GM21360 (cell line): ENCODE measurements at regions not wholly inside any gene's neighbourhood (a gene's known extent, or its start where the extent isn't known, plus 50 kb on each side); places are given as distances from the start of the nearest gene placed in this dataset.
"Not testable (repeated sequence)": the region's sequence is repeated elsewhere in the genome, so short reads cannot be mapped to it uniquely, and the experiment has no call there.

Source experiments
- ATAC-seq: cut with Tn5 transposase; IDR thresholded peaks from one replicate; pipeline ENCODE4 v1.9.1; 2021; ENCODE audit warnings: mild to moderate bottlenecking, moderate library complexity; ENCODE audit not compliant: unreplicated experiment

DNA sequence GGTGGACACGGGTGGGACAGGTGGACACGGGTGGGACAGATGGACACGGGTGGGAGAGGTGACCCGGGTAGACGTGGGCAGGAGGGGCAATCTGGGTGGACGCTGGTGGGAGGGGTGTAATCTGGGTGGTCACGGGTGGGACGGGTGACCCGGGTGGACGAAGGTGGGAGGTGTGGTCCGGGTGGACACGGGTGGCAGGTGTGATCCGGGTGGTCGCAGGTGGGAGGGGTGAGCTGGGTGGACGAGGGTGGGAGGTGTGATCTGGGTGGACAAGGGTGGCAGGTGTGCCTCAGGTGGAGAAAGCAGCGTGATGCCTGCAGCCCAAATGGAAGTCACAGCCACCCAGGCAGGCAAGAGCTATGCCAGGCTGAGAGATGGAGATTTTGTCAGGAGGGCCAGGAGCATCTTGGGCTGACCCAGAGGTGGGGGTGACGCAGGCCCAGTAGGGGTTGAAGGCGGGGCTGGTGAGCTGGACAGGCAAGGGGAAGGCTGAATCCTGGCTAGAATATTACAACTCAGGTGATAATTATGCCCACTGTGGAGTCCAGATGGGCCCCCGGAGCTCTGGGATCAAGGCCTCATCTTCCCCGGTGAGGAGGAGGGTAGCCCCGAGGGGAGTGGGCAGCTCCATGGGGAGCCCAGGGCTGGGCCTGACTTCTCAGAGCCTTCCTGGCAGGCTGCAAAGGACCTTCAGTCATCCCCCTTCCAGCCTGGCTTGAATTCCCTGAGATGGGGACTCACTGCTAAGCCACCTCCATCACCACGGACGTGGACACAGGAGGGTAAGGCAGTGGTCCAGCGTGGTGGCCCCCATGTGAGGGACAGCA lies 100.0 kb downstream of the ADRA2C start:
- ATAC-seq, result no peak

DNA sequence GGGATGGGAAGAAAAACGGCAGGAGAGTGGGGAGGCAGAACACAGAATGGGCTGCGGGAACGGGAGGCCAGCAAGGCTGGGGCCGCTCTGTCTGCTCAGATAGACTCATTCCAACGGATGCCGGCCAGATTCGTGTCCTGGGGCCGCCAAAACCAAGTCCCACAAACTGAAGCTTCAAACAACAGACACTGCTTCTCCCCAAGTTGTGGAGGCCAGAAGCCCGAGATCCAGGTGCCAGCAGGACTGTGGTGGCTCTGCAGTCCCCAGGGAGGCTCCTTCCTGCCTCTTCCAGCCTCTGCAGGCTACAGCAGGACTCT lies 100.6 kb downstream of the ADRA2C start:
- ATAC-seq, result no peak

DNA sequence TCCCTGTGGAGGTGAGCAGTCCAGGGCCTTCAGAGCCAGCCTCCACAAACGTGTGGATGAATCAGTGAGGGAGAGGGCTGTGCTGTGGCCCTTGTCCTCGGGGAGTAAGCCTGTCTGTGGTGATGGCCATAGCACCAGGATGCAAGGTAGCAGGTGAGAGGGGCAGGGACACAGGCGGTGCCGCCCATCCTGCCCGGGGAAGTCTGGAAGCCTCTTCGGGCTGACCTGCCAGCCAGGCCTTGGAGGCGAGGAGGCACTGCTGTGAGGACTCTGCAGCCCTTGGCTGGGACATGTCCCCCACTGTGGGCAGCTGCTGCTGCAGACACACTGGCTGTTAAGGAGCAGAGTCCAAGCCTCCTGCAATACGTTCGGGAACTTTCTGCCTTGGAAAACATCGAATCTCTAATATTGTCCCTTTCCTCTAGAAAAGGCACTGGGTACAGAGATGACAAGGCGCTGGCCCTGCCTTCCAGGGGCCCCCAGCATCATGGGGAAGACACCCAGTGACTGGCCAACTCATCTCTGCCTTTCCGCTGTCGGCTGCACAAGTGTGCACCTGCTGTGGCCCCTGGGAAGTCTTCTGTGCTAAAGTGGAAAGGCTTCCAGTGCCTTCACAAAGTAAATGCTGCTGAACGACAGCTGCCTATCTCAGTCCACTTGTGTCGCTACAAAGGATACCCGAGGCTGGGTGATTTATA lies 101.4 kb downstream of the ADRA2C start:
- ATAC-seq, result no peak

DNA sequence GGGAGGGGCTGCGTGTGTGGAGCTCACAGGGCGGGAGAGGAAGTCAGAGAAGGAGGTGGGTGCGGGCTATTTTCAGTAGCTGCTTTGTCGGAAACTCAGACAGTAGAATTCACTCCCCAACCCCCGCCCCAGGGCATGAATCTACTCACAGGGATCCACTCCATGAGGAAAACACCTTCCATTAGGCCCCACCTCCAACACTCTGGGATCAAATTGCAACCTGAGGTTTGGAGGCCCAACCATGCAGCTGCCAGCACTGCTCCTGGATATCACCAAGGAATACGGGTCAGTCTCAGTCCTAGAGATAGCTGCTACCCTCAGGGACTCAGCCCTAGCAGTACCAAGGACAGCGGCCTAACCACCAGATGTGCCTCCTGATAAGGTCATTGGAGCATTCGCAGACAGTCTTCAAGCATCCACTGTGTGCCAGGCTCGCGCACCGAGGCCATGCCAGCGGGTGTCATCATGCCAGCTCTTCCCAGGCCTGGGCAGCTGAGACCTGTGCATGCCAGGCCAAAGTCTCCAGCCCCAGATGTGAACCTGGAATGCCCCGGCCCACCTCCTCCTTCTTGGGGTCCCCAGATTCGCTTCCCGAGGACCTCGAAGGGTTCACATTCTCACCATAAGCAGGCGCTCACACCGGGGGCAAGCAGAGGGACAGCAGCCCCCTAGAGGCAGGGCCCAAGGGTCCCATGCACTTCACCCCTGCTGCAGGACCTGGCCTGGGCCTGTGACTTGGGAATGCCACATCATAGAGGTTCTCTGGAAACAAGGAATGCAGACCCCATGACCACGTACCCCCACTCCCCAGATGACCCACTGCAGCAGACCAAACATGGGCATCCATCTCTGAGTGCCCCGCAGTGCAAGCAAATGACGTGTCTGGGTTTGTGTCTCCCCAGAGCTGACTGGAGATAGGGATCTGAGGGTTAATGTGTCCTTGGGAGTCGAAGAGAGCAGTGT lies 102.3 kb downstream of the ADRA2C start:
- ATAC-seq, result no peak

DNA sequence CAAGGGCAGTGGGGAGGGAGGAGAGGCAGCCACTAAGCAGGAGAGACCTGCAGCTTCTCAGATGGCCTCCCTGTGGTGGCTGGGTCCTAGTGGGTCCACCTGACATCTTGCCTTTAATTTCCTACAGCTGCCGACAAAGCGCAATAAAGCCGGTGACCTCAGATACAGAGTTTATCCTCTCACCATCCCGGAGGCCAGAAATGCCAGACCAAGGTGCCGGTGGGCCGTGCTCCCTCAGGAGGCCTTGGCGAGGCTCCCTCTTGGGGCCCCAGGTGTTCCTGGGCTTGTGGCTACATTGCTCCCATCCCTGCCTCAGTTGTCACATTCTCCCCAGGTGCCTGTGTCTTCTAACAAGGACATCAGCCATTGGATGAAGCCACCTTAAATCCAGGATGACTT lies 103.0 kb downstream of the ADRA2C start:
- no peak for ATAC-seq

DNA sequence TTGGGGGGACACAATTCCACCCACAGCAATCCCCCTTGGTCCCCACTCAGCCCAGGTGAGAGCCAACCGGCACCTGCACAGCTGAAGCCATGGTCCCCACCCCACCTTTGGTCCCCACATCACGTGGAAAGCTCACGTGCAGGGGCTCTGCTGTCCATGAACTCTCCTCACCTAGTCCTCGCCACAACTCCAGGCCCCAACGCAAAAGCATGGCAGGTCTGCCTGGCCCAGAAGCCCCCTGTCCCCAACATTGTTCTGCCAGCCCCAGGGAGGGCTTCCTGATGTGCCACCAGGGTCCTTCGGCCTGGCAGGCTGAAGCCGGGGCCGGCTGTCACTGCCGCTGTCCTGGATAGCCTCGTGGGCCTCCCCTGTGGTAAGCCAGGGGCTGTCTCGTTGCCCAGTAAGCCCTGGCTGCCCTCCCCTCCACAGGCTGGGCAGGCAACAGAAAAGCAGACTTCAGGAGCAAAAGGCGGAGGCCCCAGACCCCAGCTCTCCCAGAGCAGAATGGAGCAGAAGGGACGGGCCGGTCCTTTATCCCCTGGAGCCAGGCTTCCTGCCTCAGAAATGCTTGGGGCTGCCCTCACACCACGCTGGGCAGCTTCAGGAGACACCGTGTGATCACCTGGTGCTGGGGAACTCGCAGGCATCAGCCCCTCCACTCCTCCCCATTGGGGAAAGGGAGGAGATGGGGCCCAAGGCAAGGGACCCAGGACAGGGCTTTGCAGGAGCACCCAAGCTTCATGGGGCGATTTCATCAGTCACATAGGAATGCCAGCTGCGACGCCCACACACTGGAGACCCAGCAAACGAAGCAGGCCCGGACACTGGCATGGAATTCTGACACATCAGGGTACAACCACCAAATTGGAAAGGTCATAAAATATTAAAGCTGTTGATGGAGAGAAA lies 103.7 kb downstream of the ADRA2C start:
- ATAC-seq, result no peak

DNA sequence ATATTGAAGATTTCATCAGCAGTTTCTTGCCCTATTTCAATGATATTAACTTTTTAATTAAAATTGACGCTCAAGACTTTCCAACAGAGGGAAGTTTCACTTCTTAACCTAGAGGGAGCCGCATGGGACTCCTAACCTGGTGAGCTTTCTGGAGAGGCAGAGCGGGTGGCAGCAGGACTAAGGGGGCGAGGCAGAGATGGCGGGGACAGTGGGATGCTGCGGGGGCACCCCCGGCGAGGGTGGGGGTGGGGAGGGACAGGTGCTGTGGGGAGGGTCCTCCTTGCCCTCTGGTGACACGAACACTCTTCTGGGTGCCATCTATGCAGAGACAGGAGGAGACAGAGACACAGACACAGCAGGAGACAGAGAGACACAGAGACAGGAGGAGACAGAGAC lies 104.4 kb downstream of the ADRA2C start:
- ATAC-seq, result no peak

DNA sequence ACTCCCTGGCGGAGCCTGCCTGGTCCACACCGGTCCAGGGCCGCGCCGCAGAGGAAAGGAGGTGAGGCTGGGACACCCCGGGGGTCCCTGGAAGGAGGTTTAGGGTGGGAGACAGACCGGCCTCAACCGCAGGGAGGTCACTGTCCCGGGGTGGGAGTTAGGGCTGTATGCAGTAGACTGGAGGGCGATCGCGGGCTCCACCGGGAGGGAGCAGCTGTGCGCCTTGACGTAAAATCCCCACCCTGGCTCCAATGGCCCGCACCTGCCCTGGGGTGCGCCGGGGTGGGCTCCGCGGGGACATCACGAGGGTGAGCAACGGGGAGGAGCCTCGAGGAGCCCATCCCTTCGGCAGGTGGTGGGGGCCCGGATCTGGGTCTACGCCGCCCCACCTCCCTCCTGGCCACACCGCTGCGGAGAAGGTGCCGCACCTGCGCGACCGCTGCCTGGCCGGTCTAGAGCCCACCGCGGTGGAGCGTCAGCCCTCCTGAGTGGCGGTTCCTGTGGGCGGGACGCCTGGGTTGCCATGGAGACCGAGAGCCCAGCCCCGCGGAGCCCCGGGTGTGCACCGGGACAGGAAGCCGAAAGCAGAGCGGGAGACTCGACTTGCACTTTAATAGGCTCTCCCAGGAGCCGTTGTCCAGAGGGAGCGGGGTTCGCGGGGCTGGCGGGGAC lies 105.1 kb downstream of the ADRA2C start:
- no peak for ATAC-seq

DNA sequence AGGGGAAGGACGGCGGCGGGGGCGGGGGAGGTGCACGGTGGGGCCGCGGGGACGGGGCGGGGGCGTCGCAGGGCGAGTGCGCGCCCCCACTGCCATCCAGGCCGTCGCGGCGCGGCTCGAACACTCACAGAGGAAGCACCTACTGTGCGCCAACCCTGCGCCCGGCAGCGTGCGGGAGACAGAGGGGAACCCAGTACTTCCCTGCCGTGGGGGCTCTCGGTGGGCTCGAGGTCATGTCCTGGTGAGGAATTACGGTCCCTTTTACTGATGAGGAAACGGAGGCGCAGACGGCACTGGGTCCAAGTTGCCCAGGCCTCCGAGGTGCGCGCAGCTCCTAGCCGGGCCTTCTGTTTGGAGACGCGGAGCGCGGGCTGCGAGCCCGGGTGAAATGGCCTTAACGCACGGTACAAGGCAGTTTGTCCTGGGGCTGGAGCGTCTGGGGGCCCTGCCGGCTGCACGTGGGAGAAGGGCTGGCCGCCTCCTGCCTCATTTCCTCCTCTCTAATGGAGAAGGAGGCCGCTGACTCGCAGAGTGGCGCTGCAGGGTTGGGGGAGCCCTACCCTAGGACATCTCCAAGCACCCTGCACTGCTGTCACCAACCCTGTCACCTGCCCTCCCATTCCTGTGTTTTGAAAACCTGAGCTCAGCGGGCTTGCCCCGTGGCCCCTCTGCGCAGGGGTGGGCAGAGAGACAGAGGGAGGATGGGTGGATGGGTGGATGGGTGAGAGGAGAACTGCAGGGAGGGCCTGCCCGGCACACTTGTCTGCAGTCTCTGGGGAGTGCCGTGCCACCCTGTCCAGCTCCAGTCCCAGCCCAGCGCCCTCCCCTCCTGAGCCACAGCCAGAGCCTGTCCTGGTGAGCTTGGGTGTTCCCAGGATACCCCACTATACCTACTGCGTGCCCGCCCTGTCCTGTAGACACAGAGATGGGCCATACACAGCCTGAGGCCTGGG lies 106.0 kb downstream of the ADRA2C start:
- no peak for ATAC-seq

DNA sequence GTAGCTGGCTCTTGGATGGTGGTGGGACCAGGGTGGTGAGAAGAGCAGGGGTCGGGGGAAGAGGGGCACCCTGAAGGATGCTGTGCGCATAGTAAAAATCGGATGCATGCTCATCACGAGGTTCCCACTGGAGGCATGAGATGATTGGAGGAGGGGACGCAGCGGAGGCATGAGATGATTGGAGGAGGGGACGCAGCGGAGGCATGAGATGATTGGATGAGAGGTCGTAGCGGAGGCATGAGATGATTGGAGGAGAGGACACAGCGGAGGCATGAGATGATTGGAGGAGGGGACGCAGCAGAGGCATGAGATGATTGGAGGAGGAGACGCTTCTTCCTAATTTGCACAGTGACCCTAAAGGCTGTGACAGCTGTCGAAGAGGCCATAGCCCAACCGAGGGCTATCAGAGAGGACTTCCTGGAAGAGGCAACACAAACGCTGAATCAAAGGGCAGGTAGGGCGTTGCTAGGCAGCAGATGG lies 106.7 kb downstream of the ADRA2C start:
- ATAC-seq, result no peak

DNA sequence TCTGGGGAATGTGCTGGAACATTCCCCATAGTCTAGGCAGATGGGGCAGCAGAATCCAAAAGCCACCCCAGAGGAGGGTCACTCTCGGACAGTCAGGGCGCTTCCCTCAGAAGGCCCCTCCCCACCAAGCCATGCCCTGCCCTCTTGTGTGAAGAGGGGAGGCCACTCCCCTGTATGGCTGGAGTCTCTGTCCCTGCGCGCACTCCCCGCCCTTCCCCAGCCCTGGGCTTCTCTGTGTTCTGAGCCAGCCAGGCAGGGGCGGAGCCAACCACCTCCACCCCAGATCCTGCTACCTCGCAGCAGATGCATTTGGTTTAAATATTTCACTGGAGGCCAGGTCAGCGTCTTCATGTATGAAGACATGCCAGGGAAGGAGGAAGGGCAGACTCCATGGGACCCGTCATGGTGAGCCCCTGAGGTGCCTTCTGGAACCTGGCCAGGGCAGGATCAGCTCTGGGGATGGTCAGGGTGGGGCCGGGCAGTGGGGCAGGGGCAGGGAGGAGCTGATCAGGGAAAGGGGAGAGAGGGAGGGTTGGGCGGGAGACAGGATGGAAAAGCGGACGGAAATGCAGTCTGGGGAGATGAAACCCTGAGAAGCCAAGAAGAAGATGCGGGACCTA lies 107.3 kb downstream of the ADRA2C start:
- no peak for ATAC-seq

DNA sequence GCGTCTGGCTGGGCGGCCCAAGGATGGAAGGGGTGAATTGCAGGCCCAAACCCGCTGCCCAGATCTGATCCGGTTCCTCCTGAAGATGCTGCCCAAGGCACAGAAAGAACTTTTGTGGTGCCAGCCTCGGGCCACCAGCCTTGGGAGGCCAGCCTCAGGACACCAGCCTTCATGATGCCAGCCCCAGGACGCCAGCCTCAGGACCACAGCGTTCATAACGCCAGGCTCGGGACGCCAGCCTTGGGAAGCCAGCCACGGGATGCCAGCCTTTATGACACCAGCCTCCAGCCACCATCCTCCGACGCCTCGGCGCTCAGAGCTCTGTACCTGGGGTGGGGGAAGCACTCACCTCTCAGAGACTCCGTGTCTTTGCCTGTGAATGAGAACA lies 107.8 kb downstream of the ADRA2C start:
- no peak for ATAC-seq

DNA sequence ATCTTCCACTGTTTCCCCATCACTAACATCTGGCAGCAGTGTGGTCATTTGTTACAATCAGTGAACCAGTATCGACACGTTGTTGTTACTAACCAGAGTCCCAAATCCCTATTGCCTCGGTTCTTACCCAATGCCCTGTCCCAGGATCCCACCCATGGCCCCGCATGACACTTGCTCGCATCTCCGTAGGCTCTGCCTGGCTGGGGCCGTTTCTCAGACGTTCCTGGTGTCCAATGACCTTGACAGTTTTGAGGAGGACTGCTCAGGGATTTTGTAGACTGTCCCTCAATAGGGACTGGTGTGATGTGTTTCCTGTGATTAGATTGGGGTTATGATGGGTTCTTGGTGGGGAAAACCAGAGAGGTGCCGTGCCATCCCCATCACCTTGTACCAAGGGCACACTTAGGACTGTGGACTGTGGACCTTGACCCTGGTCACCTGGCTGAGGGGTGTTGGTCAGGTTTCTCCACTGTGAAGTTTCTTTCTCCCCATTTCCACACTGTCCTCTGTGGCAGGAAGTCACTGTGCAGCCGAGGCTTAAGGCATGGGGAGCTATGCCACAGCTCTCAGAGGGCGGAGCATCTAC lies 108.4 kb downstream of the ADRA2C start:
- ATAC-seq, result no peak

DNA sequence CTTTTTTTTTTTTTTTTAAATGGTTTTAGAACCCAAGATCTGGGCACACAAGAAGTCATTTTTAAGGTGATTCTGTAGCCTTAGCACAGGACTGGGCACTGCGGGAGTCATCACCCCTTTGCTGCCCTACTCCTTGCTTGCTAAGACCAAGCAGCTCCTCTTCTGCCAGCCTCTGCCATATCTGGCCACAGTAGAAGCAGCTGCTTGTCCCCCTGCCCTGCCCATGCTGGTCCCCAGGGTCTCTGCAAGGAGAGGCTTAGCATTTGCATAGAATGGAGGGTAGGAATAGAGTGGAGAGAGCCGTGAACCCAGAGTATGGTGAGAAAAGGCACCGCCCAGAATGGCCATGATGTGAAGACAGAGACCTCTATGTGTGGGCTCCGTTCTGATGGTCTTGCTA lies 109.3 kb downstream of the ADRA2C start:
- ATAC-seq, result no peak

DNA sequence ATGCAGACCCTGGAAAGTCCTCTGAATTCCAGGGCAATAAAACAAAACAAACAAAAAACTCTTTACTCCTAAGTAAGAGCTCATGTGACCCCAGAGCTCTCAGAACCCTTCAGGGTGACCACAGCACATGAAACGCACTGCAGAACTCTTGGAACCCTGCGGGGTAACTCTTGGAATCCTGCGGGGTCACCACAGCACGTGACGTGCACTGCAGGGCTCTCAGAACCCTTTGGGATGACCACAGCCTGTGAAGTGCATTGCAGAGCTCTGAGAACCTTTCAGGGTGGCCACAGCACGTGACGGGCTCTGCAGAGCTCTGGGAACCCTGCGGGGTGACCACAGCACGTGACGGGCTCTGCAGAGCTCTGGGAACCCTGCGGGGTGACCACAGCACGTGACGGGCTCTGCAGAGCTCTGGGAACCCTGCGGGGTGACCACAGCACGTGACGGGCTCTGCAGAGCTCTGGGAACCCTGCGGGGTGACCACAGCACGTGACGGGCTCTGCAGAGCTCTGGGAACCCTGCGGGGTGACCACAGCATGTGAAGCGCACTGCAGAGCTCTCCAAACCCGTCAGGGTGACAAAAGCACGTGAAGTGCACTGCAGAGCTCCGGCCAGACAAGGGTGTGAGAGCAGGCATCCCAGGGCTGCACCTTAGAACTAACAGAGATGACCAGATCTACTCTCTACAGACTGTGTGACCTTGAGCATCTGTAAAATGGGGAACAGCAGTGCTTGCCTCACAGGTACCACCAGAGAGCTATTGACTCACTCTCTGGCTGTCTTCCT lies 110.1 kb downstream of the ADRA2C start:
- not testable (repeated sequence) for ATAC-seq

DNA sequence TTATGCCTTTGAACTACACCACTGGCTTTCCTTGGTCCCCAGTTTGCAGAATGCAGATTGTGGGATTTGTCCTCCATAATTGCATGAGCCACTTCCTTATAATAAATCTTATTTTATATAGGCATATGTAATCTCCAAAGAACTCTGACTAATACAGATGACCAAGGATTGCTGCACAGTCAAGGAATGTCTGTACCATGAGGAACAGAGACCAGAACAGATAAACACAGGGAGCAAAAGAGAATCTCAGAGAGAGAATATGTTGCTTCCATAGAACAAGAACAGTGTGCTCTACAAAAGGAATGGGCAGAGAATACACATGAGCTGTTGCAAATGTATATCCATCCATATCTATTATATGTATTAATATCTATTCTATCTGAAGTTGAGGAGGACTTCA lies 111.1 kb downstream of the ADRA2C start:
- ATAC-seq, result no peak

DNA sequence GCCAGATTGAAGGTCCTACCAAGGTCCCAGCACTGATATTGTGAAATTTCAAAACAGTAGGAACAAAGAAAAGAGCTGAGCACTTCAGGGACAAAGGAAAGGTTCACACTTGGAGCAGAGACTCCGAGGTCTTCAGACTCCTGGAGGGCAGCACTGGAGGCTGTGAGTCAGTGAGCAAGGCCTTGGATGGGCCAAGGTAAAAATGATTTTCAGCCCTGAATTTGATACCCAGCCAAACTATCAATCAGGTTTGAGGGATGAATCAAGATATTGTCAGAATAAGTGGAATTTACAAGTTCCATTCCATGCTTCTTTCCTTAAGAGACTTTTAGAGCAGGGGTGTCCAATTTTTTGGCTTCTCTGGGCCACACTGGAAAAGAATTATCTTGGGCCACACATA lies 111.7 kb downstream of the ADRA2C start:
- no peak for ATAC-seq
